Upper lobe of left lung (tissue), 6 donors: ENCODE measurements at regions not wholly inside any gene's neighbourhood (a gene's known extent, or its start where the extent isn't known, plus 50 kb on each side); places are given as distances from the start of the nearest gene placed in this dataset.

Experiments used
- ATAC-seq, 2 donors: fragments of 200-7000 bp; cut with Tn5 transposase; one replicate each; pipeline ENCODE4 v1.9.1; 2022; ENCODE audit warnings: mild to moderate bottlenecking in 2 of 2, moderate library complexity in 2 of 2; ENCODE audit not compliant: low FRiP score in 2 of 2
- DNase-seq, 2 donors: peaks; one replicate each; pipeline ENCODE4 v3.0.0-alpha.2; 2019 to 2020
- H3K27ac ChIP-seq, 4 donors: fragments of 200-600 bp; sonication (generic); one replicate each; pipeline ENCODE4 v1.5.1; 2016 to 2019
- H3K27me3 ChIP-seq, 4 donors: fragments of 200-600 bp; sonication (generic); one replicate each; pipeline ENCODE4 v1.5.1; 2017 to 2019
- H3K36me3 ChIP-seq, 4 donors: fragments of 200-600 bp; sonication (generic); one replicate each; pipeline ENCODE4 v1.5.1; 2016 to 2019
- H3K4me1 ChIP-seq, 4 donors: fragments of 200-600 bp; sonication (generic); one replicate each; pipeline ENCODE4 v1.5.1; 2018 to 2019
- H3K4me3 ChIP-seq, 4 donors: fragments of 200-600 bp; sonication (generic); one replicate each; pipeline ENCODE4 v1.5.1; 2017 to 2019; ENCODE audit warnings: mild to moderate bottlenecking in 2 of 4, moderate library complexity in 1 of 4
- H3K9me3 ChIP-seq, 4 donors: fragments of 200-600 bp; sonication (generic); one replicate each; pipeline ENCODE4 v1.5.1; 2018 to 2019
- CTCF ChIP-seq, 6 experiments: fragments of 450-650 bp in 4 of 6; fragments of 200-600 bp in 2 of 6; sonication (generic) in 2 of 6; IDR thresholded peaks; one replicate each; pipeline ENCODE4 v1.5.1; 2016 to 2019; ENCODE audit warnings: antibody characterized with exemption in 6 of 6
- EP300 ChIP-seq, 4 donors: sonication (generic); formaldehyde crosslinking; IDR thresholded peaks; one replicate each; pipeline ENCODE4 v1.5.1; 2017; ENCODE audit warnings: antibody characterized with exemption in 4 of 4, control low read depth in 2 of 4
- POLR2A ChIP-seq, 4 donors: fragments of 450-650 bp; IDR thresholded peaks; one replicate each; pipeline ENCODE4 v1.5.1; 2016 to 2017; ENCODE audit warnings: antibody characterized with exemption in 4 of 4, mild to moderate bottlenecking in 2 of 4
- POLR2AphosphoS5 ChIP-seq, 2 donors: sonication (generic); formaldehyde crosslinking; IDR thresholded peaks; one replicate each; pipeline ENCODE4 v1.5.1; 2017; ENCODE audit warnings: antibody characterized with exemption in 2 of 2
- WGBS, 2 donors: methylation state at CpG; one replicate each; pipeline ENCODE4 v1.1.5; 2017 to 2018; 5-methylcytosine and 5-hydroxymethylcytosine counted together
- donor health status: DM: no; HTN: no; CAD: no; lungs with moderate emphysema.
- donor health status: DM: no; HTN: yes; CAD: no; lungs with severe emphysema.

DNA sequence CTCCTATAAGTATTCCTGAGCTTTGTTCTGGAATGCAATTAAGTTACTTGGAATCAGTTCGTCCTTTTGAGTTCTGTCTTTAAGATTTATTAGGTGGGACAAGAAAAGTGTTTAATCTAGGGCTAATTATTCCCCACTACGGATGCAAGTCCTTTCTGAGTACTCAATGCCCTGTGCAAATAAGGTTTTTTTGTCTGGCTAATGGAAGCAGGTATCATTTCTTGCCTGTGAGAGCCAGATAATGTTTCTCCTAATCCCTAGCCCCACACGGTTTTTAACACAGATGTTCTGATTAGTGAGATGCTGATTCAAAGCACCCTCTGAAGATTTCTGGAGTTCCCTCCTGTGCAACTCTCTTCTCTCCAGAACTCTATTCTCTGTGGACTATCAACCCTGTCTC, 296.6 kb upstream of the PRICKLE1 start:
- Histone ChIP-seq H3K9me3 (no peaks in the 10 kb centered on the region), H3K27me3 (no peaks in the 10 kb centered on the region), H3K4me1 (no peaks in the 10 kb centered on the region), H3K4me3 (no peak overlapping the region), H3K36me3 (no peaks in the 10 kb centered on the region), H3K27ac (no peak overlapping the region)
- no peak for ATAC-seq
- 53% methylated on average over 3 of the region's 3 CpGs for WGBS, 2 donors
- TF ChIP-seq CTCF (IDR thresholded peaks at IDR 0.05) (no peak), EP300 (IDR thresholded peaks at IDR 0.05) (no peak), POLR2A (IDR thresholded peaks at IDR 0.05) (no peak), POLR2AphosphoS5 (IDR thresholded peaks at IDR 0.05) (no peak)
- DNase-seq, result no peak

GRCh38 chr12:42885677-42886076, 296.1 kb upstream of the PRICKLE1 start:
- TF ChIP-seq POLR2AphosphoS5 (IDR thresholded peaks at IDR 0.05) (no peak), EP300 (IDR thresholded peaks at IDR 0.05) (no peak), CTCF (IDR thresholded peaks at IDR 0.05) (no peak), POLR2A (IDR thresholded peaks at IDR 0.05) (no peak)
- Histone ChIP-seq H3K27me3 (no peaks in the 10 kb centered on the region), H3K27ac (no peak overlapping the region), H3K36me3 (no peaks in the 10 kb centered on the region), H3K4me3 (no peak overlapping the region), H3K4me1 (no peaks in the 10 kb centered on the region), H3K9me3 (no peaks in the 10 kb centered on the region)
- 86 to 89% methylated on average over 2 of the region's 2 CpGs for WGBS, 2 donors
- ATAC-seq, result no peak
- DNase-seq, result no peak

DNA sequence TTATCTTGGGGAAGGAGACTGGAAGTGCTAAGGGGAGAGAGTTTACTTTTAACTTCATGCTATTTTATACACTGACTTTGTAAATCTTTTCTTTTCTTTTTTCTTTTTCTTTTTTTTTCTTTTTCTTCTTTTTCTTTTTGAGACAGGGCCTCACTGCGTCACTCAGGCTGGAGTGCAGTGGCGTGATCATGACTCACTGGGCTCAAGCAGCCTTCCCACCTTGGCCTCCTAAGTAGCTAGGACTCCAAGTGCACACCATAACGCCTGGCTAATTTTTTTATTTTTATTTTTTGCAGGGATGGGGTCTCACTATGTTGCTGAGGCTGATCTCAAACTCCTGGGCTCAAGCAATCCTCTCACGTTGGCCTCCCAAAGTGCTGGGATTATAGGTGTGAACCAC, 294.6 kb upstream of the PRICKLE1 start:
- TF ChIP-seq POLR2AphosphoS5 (IDR thresholded peaks at IDR 0.05) (no peak), CTCF (IDR thresholded peaks at IDR 0.05) (no peak), EP300 (IDR thresholded peaks at IDR 0.05) (no peak), POLR2A (IDR thresholded peaks at IDR 0.05) (no peak)
- Histone ChIP-seq H3K9me3 (no peaks in the 10 kb centered on the region), H3K4me3 (no peak overlapping the region), H3K4me1 (no peaks in the 10 kb centered on the region), H3K27me3 (no peaks in the 10 kb centered on the region), H3K36me3 (no peaks in the 10 kb centered on the region), H3K27ac (no peak overlapping the region)
- 89 to 94% methylated on average over 4 of the region's 4 CpGs for WGBS, 2 donors
- DNase-seq (no peak), ATAC-seq (no peak)

DNA sequence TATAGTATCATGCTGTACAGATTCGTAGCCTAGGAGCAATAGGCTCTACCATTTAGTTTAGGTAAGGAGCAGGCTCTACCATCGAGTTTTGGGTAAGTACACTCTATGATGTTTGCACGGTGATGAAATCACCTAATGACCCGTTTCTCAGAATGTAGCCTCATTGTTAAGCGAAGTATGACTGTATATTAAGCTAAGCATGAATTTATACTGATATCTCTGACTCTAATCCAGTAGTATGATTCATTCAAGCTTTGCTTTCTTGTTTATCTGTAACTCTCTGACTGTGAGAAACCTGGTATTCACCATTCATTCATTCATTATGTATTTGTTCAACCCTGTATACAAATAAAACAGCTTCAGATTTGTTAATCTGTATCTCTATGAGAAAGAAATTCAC, 283.9 kb upstream of the PRICKLE1 start:
- no peak overlapping the region for H3K27ac ChIP-seq
- H3K36me3 ChIP-seq, result no peaks in the 10 kb centered on the region
- H3K27me3 ChIP-seq, result no peaks in the 10 kb centered on the region
- H3K4me3 ChIP-seq, result no peak overlapping the region
- H3K9me3 ChIP-seq, result no peaks in the 10 kb centered on the region
- ATAC-seq (no peak), DNase-seq (no peak)
- 82 to 84% methylated on average over 5 of the region's 5 CpGs for WGBS, 2 donors
- H3K4me1 ChIP-seq, result no peaks in the 10 kb centered on the region
- TF ChIP-seq POLR2A (IDR thresholded peaks at IDR 0.05) (no peak), EP300 (IDR thresholded peaks at IDR 0.05) (no peak), CTCF (IDR thresholded peaks at IDR 0.05) (no peak), POLR2AphosphoS5 (IDR thresholded peaks at IDR 0.05) (no peak)

DNA sequence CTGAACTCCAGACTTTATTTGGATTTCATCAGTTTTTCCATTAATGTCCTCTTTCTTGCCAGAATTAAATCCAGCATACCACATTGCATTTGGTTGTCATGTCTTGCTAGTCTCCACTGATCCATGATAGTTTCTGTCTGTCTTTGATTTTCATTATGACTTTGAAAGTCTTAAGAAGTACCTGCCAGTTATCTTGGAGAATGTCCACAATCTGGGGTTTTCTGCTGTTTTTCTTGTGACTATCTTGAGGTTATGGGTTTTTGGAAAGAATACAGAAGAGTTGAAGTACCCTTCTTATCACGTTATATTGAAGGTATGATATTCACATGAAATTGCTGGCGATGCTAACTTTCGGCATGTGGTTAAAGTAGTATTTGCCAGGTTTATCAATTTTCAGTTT, 282.3 kb upstream of the PRICKLE1 start:
- TF ChIP-seq CTCF (IDR thresholded peaks at IDR 0.05) (no peak), POLR2AphosphoS5 (IDR thresholded peaks at IDR 0.05) (no peak), EP300 (IDR thresholded peaks at IDR 0.05) (no peak), POLR2A (IDR thresholded peaks at IDR 0.05) (no peak)
- ATAC-seq (no peak), DNase-seq (no peak)
- Histone ChIP-seq H3K27me3 (no peaks in the 10 kb centered on the region), H3K4me3 (no peak overlapping the region), H3K27ac (no peak overlapping the region), H3K4me1 (no peaks in the 10 kb centered on the region), H3K36me3 (no peaks in the 10 kb centered on the region), H3K9me3 (no peaks in the 10 kb centered on the region)
- WGBS, 2 donors, result 76 to 82% methylated on average over 3 of the region's 3 CpGs
